Keratinocyte (primary cell): ENCODE measurements at regions not wholly inside any gene's neighbourhood (a gene's known extent, or its start where the extent isn't known, plus 50 kb on each side); places are given as distances from the start of the nearest gene placed in this dataset.

Experiments
- DNase-seq: peaks from one replicate; pipeline ENCODE4 v3.0.0-alpha.2; 2011; ENCODE audit warnings: low read depth, missing footprints, low spot score
- FAIRE-seq: peaks from 2 replicates; lab custom pipeline; 2011; peaks lifted over from hg19 to GRCh38; lab: Jason Lieb, UNC
- H2AFZ ChIP-seq: 2 replicates; pipeline ENCODE4 v1.6.0; 2012; ENCODE audit warnings: low read length, control low read depth, inconsistent platforms; ENCODE audit not compliant: control insufficient read depth
- H3K27ac ChIP-seq: 2 replicates; pipeline ENCODE4 v1.5.1; 2011; ENCODE audit warnings: low read length; ENCODE audit not compliant: control insufficient read depth, insufficient read depth
- H3K27me3 ChIP-seq: 3 replicates; pipeline ENCODE4 v1.6.0; 2011; ENCODE audit warnings: low read length; ENCODE audit not compliant: control insufficient read depth, insufficient read depth; ENCODE audit errors: extremely low read depth
- H3K36me3 ChIP-seq, 2 experiments: 2 replicates in 1 of 2; 3 replicates in 1 of 2; pipeline ENCODE4 v1.5.1; 2011; ENCODE audit warnings: low read length in 2 of 2, mild to moderate bottlenecking in 1 of 2; ENCODE audit not compliant: control insufficient read depth in 2 of 2, insufficient read depth in 2 of 2; ENCODE audit errors: extremely low read depth in 1 of 2
- H3K4me1 ChIP-seq: 3 replicates; pipeline ENCODE4 v1.5.1; 2011; ENCODE audit warnings: low read length; ENCODE audit not compliant: control insufficient read depth, insufficient read depth; ENCODE audit errors: extremely low read depth
- H3K4me2 ChIP-seq: 3 replicates; pipeline ENCODE4 v1.6.0; 2011; ENCODE audit warnings: low read depth, low read length; ENCODE audit not compliant: control insufficient read depth, insufficient read depth; ENCODE audit errors: extremely low read depth
- H3K4me3 ChIP-seq, 3 experiments: fragments of 200-600 bp in 1 of 3; sonication (generic) in 1 of 3; 2 replicates in 2 of 3; 3 replicates in 1 of 3; pipeline ENCODE4 v1.5.1; 2011 to 2016; ENCODE audit warnings: low read length in 3 of 3, mild to moderate bottlenecking in 3 of 3, control low read depth in 2 of 3, inconsistent platforms in 1 of 3, low read depth in 1 of 3, mixed read lengths in 1 of 3, mixed run types in 1 of 3, moderate library complexity in 1 of 3; ENCODE audit not compliant: control insufficient read depth in 2 of 3, insufficient read depth in 2 of 3; ENCODE audit errors: extremely low read depth in 1 of 3
- H3K79me2 ChIP-seq: 2 replicates; pipeline ENCODE4 v1.6.0; 2012; ENCODE audit warnings: low read length; ENCODE audit not compliant: control insufficient read depth, insufficient read depth
- H3K9ac ChIP-seq: 3 replicates; pipeline ENCODE4 v1.6.0; 2011; ENCODE audit warnings: low read length; ENCODE audit not compliant: control insufficient read depth, insufficient read depth; ENCODE audit errors: extremely low read depth
- H3K9me1 ChIP-seq: 3 replicates; pipeline ENCODE4 v1.6.0; 2011; ENCODE audit warnings: low read length; ENCODE audit not compliant: control insufficient read depth, insufficient read depth; ENCODE audit errors: extremely low read depth
- H3K9me3 ChIP-seq: 2 replicates; pipeline ENCODE4 v1.5.1; 2012; ENCODE audit warnings: low read depth, low read length; ENCODE audit not compliant: control insufficient read depth
- H4K20me1 ChIP-seq: 3 replicates; pipeline ENCODE4 v1.6.0; 2011; ENCODE audit warnings: low read length; ENCODE audit not compliant: control insufficient read depth, insufficient read depth; ENCODE audit errors: extremely low read depth
- CTCF ChIP-seq, 3 experiments: IDR thresholded peaks in 1 of 3; conservative IDR thresholded peaks in 1 of 3; optimal IDR thresholded peaks in 1 of 3; 2 replicates in 2 of 3; 3 replicates in 1 of 3; pipeline versions ENCODE3 to v1.5.1; 2011; ENCODE audit warnings: low read length in 3 of 3, mild to moderate bottlenecking in 3 of 3, moderate library complexity in 2 of 3, control low read depth in 1 of 3, inconsistent platforms in 1 of 3; ENCODE audit not compliant: insufficient read depth in 2 of 3; ENCODE audit errors: extremely low read depth in 1 of 3
- EZH2 ChIP-seq: IDR thresholded peaks from one replicate; pipeline ENCODE4 v1.6.1; 2012; ENCODE audit warnings: inconsistent platforms, mild to moderate bottlenecking, low read length, moderate library complexity
- dilution Hi-C: fragments of 300-500 bp; cut with MboI; formaldehyde crosslinking; loops from one replicate; pipeline ENCODE4 v1.7.0; 2020; ENCODE audit warnings: low sequenced_read_pairs; ENCODE audit not compliant: extremely low pct_ligation_motif_present

GRCh38 chr4:36786519-36786918 lies 458.0 kb upstream of the NWD2 start:
- H3K4me2 ChIP-seq: no peak overlapping the region
- H3K27me3 ChIP-seq: no peaks in the 10 kb centered on the region
- H3K79me2 ChIP-seq: no peaks in the 10 kb centered on the region
- H3K9me3 ChIP-seq: no peaks in the 10 kb centered on the region
- H4K20me1 ChIP-seq: no peaks in the 10 kb centered on the region
- no peaks in the 10 kb centered on the region for H3K9me1 ChIP-seq
- no peak overlapping the region for H3K9ac ChIP-seq
- no peak for FAIRE-seq
- H3K4me1 ChIP-seq: no peaks in the 10 kb centered on the region
- H2AFZ ChIP-seq: no peak overlapping the region
- H3K27ac ChIP-seq: no peak overlapping the region
- dilution Hi-C loops: no loop called here
- no peak for TF ChIP-seq CTCF (optimal IDR thresholded peaks at IDR 0.05 in 1 of 3, IDR thresholded peaks at IDR 0.05 in 1 of 3, conservative IDR thresholded peaks at IDR 0.05 in 1 of 3; ENCODE audit: extremely low read depth in 1 of 3, insufficient read depth in 2 of 3, low read length in 3 of 3)
- no peak for TF ChIP-seq EZH2
- no peak for DNase-seq
- no peak overlapping the region for H3K4me3 ChIP-seq
- H3K36me3 ChIP-seq: no peaks in the 10 kb centered on the region

DNA sequence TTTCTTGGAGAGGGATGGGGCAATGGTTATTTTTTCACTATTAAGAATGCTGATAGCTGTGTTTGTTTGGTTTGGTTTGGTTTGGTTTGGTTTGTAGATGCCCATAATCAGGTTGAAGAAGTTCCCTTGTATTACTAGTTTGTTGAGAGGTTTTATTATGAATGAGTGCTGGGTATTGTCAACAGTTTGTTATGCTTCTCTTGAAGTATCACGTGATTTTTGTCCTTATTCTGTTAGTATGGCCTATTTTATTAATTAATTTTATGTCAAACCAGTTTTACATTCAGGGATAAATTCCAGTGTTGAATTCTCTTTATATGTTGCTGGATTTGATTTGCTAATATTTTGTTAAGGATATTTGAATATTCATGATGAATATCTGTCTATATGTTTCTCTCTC lies 449.8 kb upstream of the NWD2 start:
- H3K4me2 ChIP-seq: no peak overlapping the region
- no peaks in the 10 kb centered on the region for H3K27me3 ChIP-seq
- dilution Hi-C loops: no loop called here

More for the DNA sequence above, 449.8 kb upstream of the NWD2 start:
- H3K4me3 ChIP-seq: no peak overlapping the region
- no peak overlapping the region for H3K9ac ChIP-seq
- no peak for TF ChIP-seq EZH2
- TF ChIP-seq CTCF (optimal IDR thresholded peaks at IDR 0.05 in 1 of 3, IDR thresholded peaks at IDR 0.05 in 1 of 3, conservative IDR thresholded peaks at IDR 0.05 in 1 of 3; ENCODE audit: extremely low read depth in 1 of 3, insufficient read depth in 2 of 3, low read length in 3 of 3): no peak
- no peaks in the 10 kb centered on the region for H3K79me2 ChIP-seq
- H2AFZ ChIP-seq: no peak overlapping the region
- no peaks in the 10 kb centered on the region for H4K20me1 ChIP-seq
- H3K36me3 ChIP-seq: no peaks in the 10 kb centered on the region
- H3K27ac ChIP-seq: no peak overlapping the region
- FAIRE-seq (no peak), DNase-seq (no peak)
- H3K4me1 ChIP-seq: no peaks in the 10 kb centered on the region
- H3K9me1 ChIP-seq: no peaks in the 10 kb centered on the region
- H3K9me3 ChIP-seq: no peaks in the 10 kb centered on the region
